Stimulated activated CD8-positive, alpha-beta memory T cell treated with anti-CD3 and anti-CD28 coated beads, Interleukin-15, amount 100 ng/mL, for 24 hours (primary cell): ENCODE measurements at regions not wholly inside any gene's neighbourhood (a gene's known extent, or its start where the extent isn't known, plus 50 kb on each side); places are given as distances from the start of the nearest gene placed in this dataset.

Experiments used
- DNase-seq: peaks from one replicate; pipeline ENCODE4 v3.0.0-alpha.2; 2020; ENCODE audit warnings: low read depth

DNA sequence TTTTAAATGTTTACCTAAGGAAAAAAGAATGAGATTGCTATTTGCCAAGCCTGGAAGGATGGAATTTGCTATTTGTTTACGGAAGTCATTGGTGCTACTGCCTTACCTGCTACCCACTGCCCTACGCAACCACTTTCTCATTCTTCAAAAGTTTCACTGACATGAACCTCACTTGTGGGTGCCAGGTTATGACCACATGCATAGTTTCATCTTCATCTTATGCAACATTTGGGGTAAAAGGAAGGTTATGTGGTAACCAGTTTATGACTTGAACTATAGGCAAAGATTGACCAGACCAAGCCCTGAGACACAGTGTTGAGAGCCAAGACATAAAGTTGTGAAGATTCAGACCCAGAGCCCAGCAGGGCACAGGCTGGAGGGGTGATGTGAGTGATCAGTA is 142.5 kb downstream of the LACC1 start:
- DNase-seq, result no peak

GRCh38 chr13:44024167-44024845 is 144.6 kb downstream of the LACC1 start:
- no peak for DNase-seq

- no peak for DNase-seq
These were observed 145.1 kb downstream of the LACC1 start for GRCh38 chr13:44024846-44025195.

- no peak for DNase-seq
These were observed 146.5 kb downstream of the LACC1 start for GRCh38 chr13:44026194-44026593.

DNA sequence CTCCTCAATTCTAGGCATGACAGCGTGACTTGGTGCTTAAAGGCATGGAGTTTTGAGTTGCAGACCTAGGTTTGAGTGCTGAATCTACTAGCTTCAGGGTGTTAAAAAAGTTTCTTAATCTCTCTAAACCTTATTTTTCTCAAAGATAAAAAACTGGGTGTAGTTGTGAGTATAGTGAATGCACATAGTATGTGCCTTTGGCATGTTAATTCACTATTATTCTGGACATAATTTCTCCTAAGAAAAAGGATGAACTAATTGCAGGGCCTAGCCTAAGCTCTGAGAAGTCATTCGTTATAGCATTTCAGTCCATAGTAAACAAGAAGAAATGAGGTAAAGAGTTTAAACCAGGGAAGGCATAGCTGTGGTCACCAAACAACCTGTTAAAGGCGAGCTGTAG is 149.0 kb downstream of the LACC1 start:
- DNase-seq, result no peak

DNA sequence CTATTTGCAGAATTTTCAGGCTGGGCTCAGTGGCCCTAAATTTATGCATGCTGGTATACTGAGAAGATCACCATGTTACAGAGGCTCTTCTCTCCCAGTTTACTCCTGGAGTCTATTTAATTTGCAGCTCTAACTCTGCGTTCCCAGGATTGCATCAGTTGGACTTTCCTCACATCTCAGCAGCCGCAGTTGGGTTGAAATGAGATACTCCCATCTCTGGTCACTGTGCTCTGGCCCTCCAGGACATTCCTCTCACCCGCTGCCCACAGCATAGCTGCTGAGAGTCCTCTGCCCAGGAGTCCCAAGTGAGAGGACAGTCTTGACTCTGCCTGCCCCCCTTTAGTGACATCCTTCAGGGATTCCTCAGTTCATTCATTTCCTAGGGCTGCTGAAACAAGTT is 150.9 kb downstream of the LACC1 start:
- DNase-seq, result no peak

GRCh38 chr13:44031555-44031954 is 151.9 kb downstream of the LACC1 start:
- no peak for DNase-seq

DNA sequence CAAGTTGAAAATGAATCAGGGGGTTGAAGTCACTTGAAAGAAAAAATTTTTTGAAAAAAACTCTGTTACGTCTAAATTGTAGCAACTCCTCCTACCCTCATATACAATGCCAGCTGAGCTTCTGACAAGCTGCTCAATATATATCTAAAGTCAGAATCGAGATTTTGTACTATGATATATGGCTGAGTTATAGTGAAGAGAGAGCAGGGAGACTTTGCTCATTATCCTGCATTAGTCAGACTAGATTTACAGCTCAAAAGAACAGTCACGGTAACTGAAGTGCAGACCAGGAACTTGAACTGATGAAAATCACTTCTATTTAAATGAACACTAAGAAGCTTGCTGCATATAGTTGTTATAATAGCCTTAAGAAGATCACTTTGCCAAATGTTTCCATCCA is 153.1 kb downstream of the LACC1 start:
- DNase-seq, result no peak

DNA sequence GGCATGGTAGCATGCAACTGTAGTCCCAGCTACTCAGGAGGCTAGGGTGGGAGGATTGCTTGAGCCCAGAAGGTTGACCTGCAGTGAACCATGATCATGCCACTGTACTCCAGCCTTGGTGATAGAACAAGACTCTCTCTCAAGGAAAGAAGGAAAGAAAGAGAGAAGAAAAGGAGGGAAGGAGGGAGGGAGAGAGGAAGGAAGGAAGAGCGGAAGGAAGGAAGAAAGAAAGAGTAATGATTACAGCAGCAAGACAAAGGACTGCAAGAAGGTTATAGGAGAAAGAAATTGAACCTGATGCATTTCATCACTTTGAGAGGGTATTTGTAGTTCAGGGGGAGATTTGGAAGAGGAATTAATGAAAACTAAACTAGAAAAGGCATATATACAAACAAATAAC is 155.7 kb downstream of the LACC1 start:
- no peak for DNase-seq

- no peak for DNase-seq
These were observed 160.5 kb downstream of the LACC1 start for GRCh38 chr13:44040070-44040817.

GRCh38 chr13:44040818-44041100 is 161.1 kb downstream of the LACC1 start:
- no peak for DNase-seq

GRCh38 chr13:44044547-44045179 is 165.0 kb downstream of the LACC1 start:
- DNase-seq, result no peak

- DNase-seq, result no peak
These were observed 165.5 kb downstream of the LACC1 start for GRCh38 chr13:44045180-44045562.

DNA sequence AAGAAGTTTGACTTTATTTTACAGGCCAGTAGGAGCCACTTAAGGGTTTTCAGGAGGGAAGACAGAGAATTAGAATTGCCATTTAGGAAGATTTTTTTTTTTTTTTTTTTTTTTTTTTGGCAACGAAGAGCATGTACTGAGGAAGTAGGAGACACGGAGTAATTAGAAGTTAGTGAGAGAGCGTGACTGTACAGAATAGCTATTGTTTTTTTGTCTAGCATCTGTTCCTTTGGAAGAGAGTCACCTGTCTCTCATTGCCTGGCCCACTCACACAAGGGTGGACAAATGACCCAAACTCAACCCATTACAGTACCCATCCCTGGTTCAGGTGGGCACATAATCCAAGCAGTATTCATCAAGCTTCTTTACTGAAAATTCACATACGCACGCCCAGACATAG is 166.7 kb downstream of the LACC1 start:
- DNase-seq, result no peak

GRCh38 chr13:44048326-44048725 is 168.6 kb downstream of the LACC1 start:
- DNase-seq, result no peak

DNA sequence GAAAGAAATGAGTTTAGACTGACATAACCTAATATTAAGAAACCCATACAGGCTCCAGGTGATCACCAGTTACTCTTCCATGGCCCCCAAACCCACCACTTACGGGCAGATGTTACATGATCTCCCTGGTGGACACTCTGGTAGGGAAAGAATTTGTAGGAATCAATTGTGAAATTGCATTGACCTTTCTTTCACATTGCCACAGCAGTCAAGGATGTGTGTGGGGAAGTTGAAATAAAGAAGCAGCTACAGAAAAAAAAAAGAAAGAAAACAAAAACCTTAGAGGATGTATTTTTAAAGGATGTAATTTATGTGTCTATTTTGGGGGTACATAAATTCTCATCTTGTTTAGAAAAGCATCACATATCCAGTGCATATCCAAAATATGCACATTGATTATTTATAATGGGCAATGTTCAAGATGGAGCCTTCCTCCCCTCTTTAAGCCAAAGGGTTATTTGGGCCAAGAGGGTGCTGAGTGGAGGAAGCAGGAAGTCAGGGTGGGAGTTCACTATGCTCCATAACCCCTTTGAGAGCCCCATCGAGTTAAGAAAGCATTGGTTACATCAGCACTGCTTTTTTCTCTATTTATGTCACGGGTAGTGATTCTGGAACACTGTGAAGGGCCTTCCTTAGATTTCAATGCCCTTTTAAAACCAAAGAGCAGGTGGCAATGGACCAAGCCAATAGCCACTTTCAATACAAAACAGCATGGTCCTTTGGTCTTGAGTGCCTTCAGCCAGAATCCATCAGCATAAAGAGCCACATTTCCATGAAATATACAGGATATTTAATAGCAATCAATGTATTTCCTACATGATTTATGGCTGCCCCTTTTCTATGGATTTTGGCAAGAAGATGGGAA is 169.6 kb downstream of the LACC1 start:
- DNase-seq, result no peak

- DNase-seq, result no peak
These were observed 170.9 kb downstream of the LACC1 start for GRCh38 chr13:44050450-44051063.

DNA sequence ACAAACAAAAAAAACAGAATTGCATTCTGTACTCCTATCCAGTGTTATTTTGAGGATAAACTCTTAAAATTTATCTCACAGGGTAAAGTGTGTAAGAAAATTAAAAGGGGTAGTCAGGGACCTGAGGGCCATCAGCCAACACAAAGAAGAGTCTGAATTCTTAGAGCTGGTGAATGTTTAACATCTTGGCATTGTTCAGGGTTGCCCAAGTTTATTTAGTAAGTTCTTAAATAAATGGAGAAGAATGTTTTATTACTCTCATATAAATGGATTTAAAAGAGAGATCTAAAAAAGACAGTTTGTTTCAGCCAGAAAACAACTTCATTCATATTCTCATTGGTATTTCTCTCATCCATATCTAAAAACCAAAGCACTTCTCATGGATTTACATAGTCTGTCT is 171.7 kb downstream of the LACC1 start:
- no peak for DNase-seq

DNA sequence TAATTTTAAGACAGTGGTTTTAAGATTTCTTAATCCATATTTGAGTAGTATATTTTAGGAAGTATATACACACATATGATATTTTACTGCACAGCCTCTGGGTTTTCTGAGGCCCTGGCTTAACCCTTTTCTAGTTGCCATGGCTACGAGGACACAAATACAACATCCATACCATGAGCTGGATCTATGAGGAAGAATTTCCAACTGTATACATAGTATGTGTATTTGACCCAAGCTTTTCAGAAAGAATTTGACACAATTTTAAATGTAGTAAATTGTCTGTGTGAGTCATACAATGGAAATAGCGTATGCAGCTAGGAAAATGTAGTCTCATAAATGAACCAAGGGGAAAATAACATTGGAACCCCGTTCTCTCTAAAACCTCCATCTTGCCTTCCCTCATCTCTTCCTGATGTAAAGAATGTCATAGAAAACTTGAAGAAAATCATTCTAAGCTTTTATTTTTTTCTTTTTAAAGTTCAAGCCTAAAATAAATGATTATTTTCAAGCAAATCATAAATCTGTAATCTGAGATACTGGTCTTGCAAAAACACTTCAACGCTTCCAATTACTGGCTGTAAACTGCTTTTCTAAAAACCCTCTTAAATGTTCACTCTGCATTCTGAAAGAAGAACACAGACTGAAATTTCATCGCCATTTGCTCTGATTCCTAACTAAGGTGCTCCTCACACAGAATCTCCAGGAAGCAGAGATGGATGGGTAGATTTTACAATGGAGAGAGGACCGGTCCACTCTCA is 172.4 kb downstream of the LACC1 start:
- DNase-seq, result no peak

GRCh38 chr13:44052780-44053184 is 173.1 kb downstream of the LACC1 start:
- DNase-seq, result no peak

DNA sequence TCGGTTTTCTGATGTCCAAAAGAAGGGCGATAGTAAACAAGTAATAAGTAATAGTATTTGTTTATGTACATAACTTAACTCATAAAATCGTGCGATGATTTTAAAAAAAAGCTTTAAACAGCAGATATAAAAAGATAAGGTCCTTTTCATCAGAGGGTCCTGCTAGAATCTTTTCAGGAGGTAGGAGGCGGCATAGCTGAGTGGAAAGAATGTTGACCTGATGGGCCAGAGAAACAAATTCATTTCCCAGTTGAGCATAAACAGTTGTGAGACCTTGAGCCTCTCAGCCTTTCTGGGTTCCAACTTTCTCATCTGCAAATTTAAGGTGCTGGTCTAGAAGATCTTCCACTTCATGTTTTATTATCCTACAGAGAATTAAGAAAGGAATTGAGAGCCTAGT is 173.5 kb downstream of the LACC1 start:
- no peak for DNase-seq

GRCh38 chr13:44054525-44054924 is 174.8 kb downstream of the LACC1 start:
- no peak for DNase-seq
